Dedifferentiated amniotic fluid mesenchymal stem cell (primary cell): ENCODE measurements at regions not wholly inside any gene's neighbourhood (a gene's known extent, or its start where the extent isn't known, plus 50 kb on each side); places are given as distances from the start of the nearest gene placed in this dataset.
"Not testable (repeated sequence)": the region's sequence is repeated elsewhere in the genome, so short reads cannot be mapped to it uniquely, and the experiment has no call there.

ENCODE experiments used
- DNase-seq: peaks from one replicate; pipeline ENCODE4 v3.0.0-alpha.2; 2016; ENCODE audit errors: extremely low spot score

DNA sequence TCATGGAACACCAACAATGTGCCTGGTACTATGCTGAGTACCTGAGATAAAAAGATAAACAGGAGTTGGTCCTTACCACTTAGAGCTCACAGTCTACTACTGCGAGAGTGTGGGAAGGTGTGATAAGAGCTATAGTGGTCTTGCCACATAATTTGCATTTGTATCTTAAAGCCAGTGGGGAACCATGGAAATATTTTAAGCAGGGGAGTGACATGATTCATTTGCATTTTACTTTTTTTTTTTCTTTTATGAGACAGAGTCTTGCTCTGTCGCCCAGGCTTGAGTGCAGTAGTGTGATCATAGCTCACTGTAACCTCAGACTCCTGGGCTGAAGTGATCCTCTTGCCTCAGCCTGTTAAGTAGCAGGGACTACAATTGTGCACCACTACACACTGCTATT lies 54.2 kb upstream of the FAM72C start:
- DNase-seq = not testable (repeated sequence)

DNA sequence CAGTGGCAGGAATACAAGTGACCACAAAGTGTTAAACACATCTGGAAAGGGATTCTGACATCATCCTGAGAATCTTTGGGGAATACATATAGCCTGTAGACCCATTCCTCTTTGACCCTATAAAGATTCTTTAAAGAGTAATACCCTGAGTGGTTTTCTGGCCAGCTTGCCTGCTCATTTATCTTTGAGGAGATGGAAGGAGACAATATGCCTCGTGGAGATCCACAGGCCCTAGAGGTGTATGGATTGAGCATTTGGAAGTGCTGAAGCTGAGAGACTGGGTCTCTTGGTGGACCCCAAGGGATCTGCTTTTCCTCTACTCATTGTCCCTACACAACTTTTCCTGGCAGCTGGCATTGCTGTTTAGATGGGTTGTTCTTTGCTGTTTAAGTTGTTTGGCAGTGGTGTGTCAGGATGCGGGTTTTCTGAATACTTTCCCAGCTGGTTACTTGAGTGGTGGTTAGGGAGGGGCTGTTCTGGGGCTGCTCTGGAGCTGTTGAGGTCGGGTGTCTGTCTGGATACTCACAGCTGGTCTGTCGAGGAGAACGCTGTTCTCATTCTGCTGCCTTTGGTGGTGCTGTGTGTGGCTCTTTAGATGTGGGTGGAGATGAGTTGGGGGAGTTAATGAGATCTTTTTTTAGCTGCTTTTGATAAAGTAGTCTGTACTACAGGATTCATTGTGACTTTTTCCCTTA lies 50.1 kb upstream of the FAM72C start:
- not testable (repeated sequence) for DNase-seq
